ENCODE measurements at regions not wholly inside any gene's neighbourhood (a gene's known extent, or its start where the extent isn't known, plus 50 kb on each side); places are given as distances from the start of the nearest gene placed in this dataset.

DNA sequence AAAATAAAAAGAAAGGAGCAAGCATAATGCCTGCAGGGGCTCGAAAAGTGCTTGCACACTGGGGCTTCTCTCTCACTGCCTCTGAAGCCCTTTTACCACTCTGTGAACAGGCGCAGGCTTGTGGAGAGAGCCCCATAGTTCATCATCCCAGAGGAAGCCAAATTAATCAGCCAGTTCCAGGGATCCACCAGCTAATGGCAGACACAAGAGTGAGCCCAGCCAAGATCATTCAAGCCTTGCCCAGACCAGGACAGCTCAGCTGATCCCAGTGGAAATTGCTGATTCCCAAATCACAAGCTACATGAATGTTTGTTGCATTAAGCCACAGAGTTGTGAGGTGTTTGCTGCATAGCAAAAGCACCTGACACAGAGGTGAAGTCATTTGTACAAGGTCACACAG lies 135.3 kb downstream of the CHST1 start:
- TF ChIP-seq EZH2 (IDR thresholded peaks at IDR 0.05; ENCODE audit: low read depth): no peak
- TF ChIP-seq, protein P1, sequence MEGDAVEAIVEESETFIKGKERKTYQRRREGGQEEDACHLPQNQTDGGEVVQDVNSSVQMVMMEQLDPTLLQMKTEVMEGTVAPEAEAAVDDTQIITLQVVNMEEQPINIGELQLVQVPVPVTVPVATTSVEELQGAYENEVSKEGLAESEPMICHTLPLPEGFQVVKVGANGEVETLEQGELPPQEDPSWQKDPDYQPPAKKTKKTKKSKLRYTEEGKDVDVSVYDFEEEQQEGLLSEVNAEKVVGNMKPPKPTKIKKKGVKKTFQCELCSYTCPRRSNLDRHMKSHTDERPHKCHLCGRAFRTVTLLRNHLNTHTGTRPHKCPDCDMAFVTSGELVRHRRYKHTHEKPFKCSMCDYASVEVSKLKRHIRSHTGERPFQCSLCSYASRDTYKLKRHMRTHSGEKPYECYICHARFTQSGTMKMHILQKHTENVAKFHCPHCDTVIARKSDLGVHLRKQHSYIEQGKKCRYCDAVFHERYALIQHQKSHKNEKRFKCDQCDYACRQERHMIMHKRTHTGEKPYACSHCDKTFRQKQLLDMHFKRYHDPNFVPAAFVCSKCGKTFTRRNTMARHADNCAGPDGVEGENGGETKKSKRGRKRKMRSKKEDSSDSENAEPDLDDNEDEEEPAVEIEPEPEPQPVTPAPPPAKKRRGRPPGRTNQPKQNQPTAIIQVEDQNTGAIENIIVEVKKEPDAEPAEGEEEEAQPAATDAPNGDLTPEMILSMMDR (conservative IDR thresholded peaks at IDR 0.05): no peak

All from PC-9 (cell line).